Psoas muscle (tissue), 7 donors: ENCODE measurements at regions not wholly inside any gene's neighbourhood (a gene's known extent, or its start where the extent isn't known, plus 50 kb on each side); places are given as distances from the start of the nearest gene placed in this dataset.

Source experiments
- ATAC-seq, 4 donors: fragments of 200-7000 bp; cut with Tn5 transposase; one replicate each; pipeline ENCODE4 v1.9.1; 2020; ENCODE audit warnings: moderate library complexity in 3 of 4, mild to moderate bottlenecking in 2 of 4
- DNase-seq, 2 donors: peaks; one replicate each; pipeline ENCODE4 v3.0.0-alpha.2; 2020
- H3K27ac ChIP-seq: fragments of 200-600 bp; one replicate; pipeline ENCODE4 v1.8.0; 2022
- H3K27me3 ChIP-seq, 3 donors: fragments of 200-600 bp in 1 of 3; one replicate each; pipeline versions ENCODE4 v1.6.1 to v1.8.0; 2013 to 2022; ENCODE audit warnings: low read length in 2 of 3, mild to moderate bottlenecking in 2 of 3, moderate library complexity in 1 of 3; ENCODE audit not compliant: insufficient read depth in 3 of 3
- H3K36me3 ChIP-seq, 2 donors: fragments of 200-600 bp in 1 of 2; one replicate each; pipeline versions ENCODE4 v1.6.1 to v1.8.0; 2013 to 2022; ENCODE audit warnings: low read depth in 1 of 2, mild to moderate bottlenecking in 1 of 2, moderate library complexity in 1 of 2; ENCODE audit not compliant: insufficient read depth in 1 of 2
- H3K4me1 ChIP-seq: fragments of 200-600 bp; one replicate; pipeline ENCODE4 v1.8.0; 2022
- H3K4me3 ChIP-seq: fragments of 200-600 bp; one replicate; pipeline ENCODE4 v1.8.0; 2022; ENCODE audit warnings: mild to moderate bottlenecking
- H3K9me3 ChIP-seq: fragments of 200-600 bp; one replicate; pipeline ENCODE4 v1.8.0; 2022
- WGBS, 3 donors: extraction: QIAGEN DNeasy Blood & Tissue Kit; methylation state at CpG; one replicate each; pipeline versions ENCODE4 v1.1.6 to v1.1.7; 2013; 5-methylcytosine and 5-hydroxymethylcytosine counted together
- intact Hi-C, 2 donors: fragments of 100-400 bp; cut with DNase I; formaldehyde crosslinking; loops; one replicate each; pipeline versions ENCODE4 v1.11.0 to v1.14.2; 2022
- TF ChIP-seq, protein P1 (sequence below): fragments of 200-600 bp; IDR thresholded peaks from one replicate; pipeline ENCODE4 v1.8.0; 2022; ENCODE audit warnings: antibody characterized with exemption
- donor health status: healthy with polysubstance abuse.
- donor health status: DM: no; HTN: no; CAD: no; lungs with moderate emphysema.
- donor health status: Bipolar disorder and iron deficiency.
- donor health status: healthy.
- donor health status: DM: yes; HTN: yes; CAD: no.
- donor health status: DM: no; HTN: no; CAD: no.
- donor health status: DM: yes; HTN: yes; CAD: no.

DNA sequence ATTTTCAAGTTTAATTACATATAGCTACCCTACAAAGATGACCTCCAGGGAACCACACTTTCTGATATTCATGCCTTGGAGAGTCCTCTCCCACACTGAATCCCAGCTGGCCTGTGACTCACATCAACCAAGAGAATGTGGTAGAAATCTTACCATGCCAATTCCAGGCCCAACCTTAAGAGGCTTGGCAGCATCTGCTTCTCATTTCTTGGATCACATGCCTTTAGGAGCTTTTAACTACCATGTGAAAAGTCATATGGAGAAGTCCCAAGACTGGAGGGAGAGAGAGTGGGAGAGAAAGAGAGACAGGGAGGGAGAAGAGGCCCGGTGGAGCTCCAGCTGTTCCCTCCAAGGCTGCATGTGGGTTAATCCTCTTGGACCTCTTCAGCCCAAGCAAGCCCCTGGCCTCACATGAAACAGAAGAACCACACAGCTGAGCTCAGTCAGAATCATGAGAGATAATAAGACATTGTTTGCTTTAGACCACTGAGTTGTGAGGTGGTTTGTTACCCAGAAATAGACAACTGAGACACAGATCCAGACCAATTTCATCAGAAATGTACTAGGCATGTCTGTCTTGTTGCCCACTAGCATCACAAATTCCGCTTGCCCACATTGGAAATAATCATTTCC, 190.7 kb downstream of the MTCL1 start:
- no peaks in the 10 kb centered on the region for H3K36me3 ChIP-seq
- no peaks in the 10 kb centered on the region for H3K4me1 ChIP-seq
- no peak overlapping the region for H3K4me3 ChIP-seq
- TF ChIP-seq, protein P1, sequence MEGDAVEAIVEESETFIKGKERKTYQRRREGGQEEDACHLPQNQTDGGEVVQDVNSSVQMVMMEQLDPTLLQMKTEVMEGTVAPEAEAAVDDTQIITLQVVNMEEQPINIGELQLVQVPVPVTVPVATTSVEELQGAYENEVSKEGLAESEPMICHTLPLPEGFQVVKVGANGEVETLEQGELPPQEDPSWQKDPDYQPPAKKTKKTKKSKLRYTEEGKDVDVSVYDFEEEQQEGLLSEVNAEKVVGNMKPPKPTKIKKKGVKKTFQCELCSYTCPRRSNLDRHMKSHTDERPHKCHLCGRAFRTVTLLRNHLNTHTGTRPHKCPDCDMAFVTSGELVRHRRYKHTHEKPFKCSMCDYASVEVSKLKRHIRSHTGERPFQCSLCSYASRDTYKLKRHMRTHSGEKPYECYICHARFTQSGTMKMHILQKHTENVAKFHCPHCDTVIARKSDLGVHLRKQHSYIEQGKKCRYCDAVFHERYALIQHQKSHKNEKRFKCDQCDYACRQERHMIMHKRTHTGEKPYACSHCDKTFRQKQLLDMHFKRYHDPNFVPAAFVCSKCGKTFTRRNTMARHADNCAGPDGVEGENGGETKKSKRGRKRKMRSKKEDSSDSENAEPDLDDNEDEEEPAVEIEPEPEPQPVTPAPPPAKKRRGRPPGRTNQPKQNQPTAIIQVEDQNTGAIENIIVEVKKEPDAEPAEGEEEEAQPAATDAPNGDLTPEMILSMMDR = no peak
- H3K27ac ChIP-seq = no peak overlapping the region
- peaks cover 0 to 1% (median 0%) of the 10 kb centered on the region in 3 donors for H3K27me3 ChIP-seq
- ATAC-seq (no peak), DNase-seq (no peak)
- intact Hi-C loops = no loop called here
- 55 to 60% (median 60%) methylated on average over 2 of the region's 2 CpGs for whole genome bisulfite sequencing, 3 donors
- no peaks in the 10 kb centered on the region for H3K9me3 ChIP-seq

DNA sequence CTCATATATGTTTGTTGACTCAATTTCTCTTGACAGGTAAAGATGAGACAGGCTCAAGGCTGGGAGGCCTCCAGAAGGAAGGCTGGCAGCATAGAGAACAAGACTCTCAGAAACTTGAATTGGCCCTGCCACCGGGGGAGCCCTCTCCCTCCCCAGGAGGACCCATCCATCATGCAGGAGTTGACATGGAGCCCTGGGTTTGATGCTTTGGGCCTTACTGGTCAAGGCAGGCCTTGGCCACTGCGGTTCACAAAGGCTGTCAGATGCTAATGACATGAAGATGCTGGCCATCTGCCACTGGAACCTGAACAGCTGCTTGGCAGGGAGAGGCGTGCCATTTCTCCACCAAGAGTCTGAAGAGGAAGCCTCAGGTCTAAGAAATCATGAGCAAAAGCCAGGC, 193.6 kb downstream of the MTCL1 start:
- Histone ChIP-seq H3K27me3 (peaks cover 0 to 1% (median 0%) of the 10 kb centered on the region in 3 donors), H3K27ac (no peak overlapping the region), H3K4me3 (no peak overlapping the region), H3K9me3 (no peaks in the 10 kb centered on the region), H3K4me1 (no peaks in the 10 kb centered on the region), H3K36me3 (no peaks in the 10 kb centered on the region)
- ATAC-seq = peak in 3 of 4 donors; percentile 42 to 65 (median 46)
- 30 to 33% (median 30%) methylated on average over 3 of the region's 3 CpGs for WGBS, 3 donors
- intact Hi-C loops = no loop called here
- TF ChIP-seq, protein P1 = no peak
- no peak for DNase-seq

DNA sequence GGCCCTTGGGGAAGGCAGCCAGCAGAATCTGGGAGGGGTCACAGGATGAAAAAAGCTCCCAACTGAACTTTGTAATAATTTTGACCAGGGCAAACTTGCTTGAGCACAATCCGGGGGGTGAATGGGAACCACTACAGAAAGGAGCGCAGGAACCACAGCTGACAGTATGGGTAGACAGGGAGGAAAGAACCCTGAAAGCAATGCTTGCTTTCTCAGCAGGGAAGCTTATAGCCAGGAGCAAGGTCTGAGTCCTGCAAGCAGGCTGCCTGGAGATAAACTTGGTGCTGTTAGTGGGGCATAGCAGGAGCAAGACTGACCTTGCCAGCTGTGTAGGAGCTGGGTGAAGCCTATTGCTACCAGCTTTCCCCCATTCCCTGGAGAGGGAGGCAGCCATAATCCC, 195.2 kb downstream of the MTCL1 start:
- 91 to 96% (median 95%) methylated on average over 2 of the region's 2 CpGs for WGBS, 3 donors
- no peak for ATAC-seq
- TF ChIP-seq, protein P1 = no peak

DNA sequence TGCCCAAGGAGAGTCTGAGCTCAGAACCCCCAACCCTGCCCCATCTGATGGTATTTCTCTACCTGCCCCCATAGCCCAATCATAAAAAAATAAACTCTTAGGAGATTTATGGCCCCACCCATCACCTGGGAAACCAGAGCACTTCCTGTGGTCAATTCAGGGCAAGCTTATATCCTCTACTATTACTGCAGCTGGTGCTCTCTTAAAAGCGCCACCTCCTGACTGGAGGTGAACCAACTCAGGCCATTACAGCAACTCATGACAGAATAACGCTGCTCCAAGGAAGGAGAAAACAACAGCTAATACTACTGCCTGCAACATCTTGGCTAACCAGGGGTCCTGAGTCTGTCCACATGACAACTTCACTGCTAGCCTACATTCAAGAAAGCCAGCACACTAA, 195.7 kb downstream of the MTCL1 start:
- Histone ChIP-seq H3K4me3 (no peak overlapping the region), H3K27me3 (peaks cover 0 to 1% (median 0%) of the 10 kb centered on the region in 3 donors), H3K27ac (no peak overlapping the region), H3K9me3 (no peaks in the 10 kb centered on the region), H3K36me3 (no peaks in the 10 kb centered on the region), H3K4me1 (no peaks in the 10 kb centered on the region)
- no peak for ATAC-seq
- TF ChIP-seq, protein P1 = no peak
- intact Hi-C loops = loop anchor here in 1 of 2 donors (10.0 kb wide), 1 partner anchor 54 kb away; no protein-coding TSS in a partner anchor
- WGBS, 3 donors = 87 to 100% (median 93%) methylated on average over 2 of the region's 2 CpGs
- DNase-seq = no peak

More for the DNA sequence above, 195.2 kb downstream of the MTCL1 start:
- Histone ChIP-seq H3K4me1 (no peaks in the 10 kb centered on the region), H3K4me3 (no peak overlapping the region), H3K27me3 (peaks cover 0 to 1% (median 0%) of the 10 kb centered on the region in 3 donors), H3K27ac (no peak overlapping the region), H3K36me3 (no peaks in the 10 kb centered on the region), H3K9me3 (no peaks in the 10 kb centered on the region)
- intact Hi-C loops = loop anchor here in 1 of 2 donors (10.0 kb wide), 1 partner anchor 54 kb away; no protein-coding TSS in a partner anchor
- no peak for DNase-seq

DNA sequence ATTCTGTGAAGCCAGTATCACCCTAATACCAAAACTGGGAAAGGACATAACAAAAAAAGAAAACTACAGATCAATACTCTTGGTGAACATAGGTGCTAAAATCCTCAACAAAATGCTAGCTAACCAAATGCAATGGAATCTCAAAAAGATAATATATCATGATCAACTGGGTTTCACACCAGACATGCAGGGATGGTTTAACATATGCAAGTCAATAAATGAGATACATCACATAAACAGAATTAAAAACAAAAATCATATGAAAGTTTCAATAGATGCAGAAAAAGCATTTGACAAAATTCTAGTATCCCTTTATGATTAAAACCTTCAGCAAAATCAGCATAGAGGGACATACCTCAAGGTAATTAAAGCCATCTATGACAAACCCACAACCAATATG, 198.2 kb upstream of the NDUFV2 start:
- TF ChIP-seq, protein P1 = no peak
- Histone ChIP-seq H3K27me3 (peaks cover 0 to 1% (median 0%) of the 10 kb centered on the region in 3 donors), H3K36me3 (no peaks in the 10 kb centered on the region), H3K27ac (no peak overlapping the region), H3K4me1 (no peaks in the 10 kb centered on the region), H3K9me3 (no peaks in the 10 kb centered on the region), H3K4me3 (no peak overlapping the region)
- DNase-seq (no peak), ATAC-seq (no peak)
- intact Hi-C loops = loop anchor here in 1 of 2 donors (10.0 kb wide), 1 partner anchor 50 kb away; no protein-coding TSS in a partner anchor
